H7 (cell line): ENCODE measurements at regions not wholly inside any gene's neighbourhood (a gene's known extent, or its start where the extent isn't known, plus 50 kb on each side); places are given as distances from the start of the nearest gene placed in this dataset.
"Not testable (repeated sequence)": the region's sequence is repeated elsewhere in the genome, so short reads cannot be mapped to it uniquely, and the experiment has no call there.

Experiments
- DNase-seq: peaks from one replicate; pipeline ENCODE4 v3.0.0; 2012
- H3K27me3 ChIP-seq: 2 replicates; pipeline ENCODE4 v1.6.0; 2011; ENCODE audit warnings: mild to moderate bottlenecking, low read length; ENCODE audit not compliant: control insufficient read depth, insufficient read depth
- H3K36me3 ChIP-seq: replicated peaks from 2 replicates; pipeline ENCODE4 v1.5.1; 2011; ENCODE audit warnings: low read length; ENCODE audit not compliant: control insufficient read depth, insufficient read depth
- H3K4me3 ChIP-seq: 2 replicates; pipeline ENCODE4 v1.5.1; 2011; ENCODE audit warnings: low read depth, mild to moderate bottlenecking, control low read depth, low read length, moderate library complexity; ENCODE audit not compliant: insufficient read depth

GRCh38 chr5:179449950-179450349 lies 100.4 kb upstream of the RUFY1 start:
- not testable (repeated sequence) for H3K4me3 ChIP-seq, DNase-seq, H3K27me3 ChIP-seq, H3K36me3 ChIP-seq

- H3K36me3 ChIP-seq, DNase-seq, H3K27me3 ChIP-seq, H3K4me3 ChIP-seq: not testable (repeated sequence)
These were observed 102.1 kb upstream of the RUFY1 start for GRCh38 chr5:179448282-179448681.

- not testable (repeated sequence) for H3K27me3 ChIP-seq, DNase-seq, H3K36me3 ChIP-seq, H3K4me3 ChIP-seq
These were observed 97.0 kb upstream of the ADAMTS2 start for GRCh38 chr5:179442289-179442688.

- Histone ChIP-seq H3K4me3 (no peak overlapping the region), H3K27me3 (no peaks in the 10 kb centered on the region), H3K36me3 (no peaks in the 10 kb centered on the region)
- no peak for DNase-seq
These were observed 94.1 kb upstream of the ADAMTS2 start for GRCh38 chr5:179439181-179439985.

DNA sequence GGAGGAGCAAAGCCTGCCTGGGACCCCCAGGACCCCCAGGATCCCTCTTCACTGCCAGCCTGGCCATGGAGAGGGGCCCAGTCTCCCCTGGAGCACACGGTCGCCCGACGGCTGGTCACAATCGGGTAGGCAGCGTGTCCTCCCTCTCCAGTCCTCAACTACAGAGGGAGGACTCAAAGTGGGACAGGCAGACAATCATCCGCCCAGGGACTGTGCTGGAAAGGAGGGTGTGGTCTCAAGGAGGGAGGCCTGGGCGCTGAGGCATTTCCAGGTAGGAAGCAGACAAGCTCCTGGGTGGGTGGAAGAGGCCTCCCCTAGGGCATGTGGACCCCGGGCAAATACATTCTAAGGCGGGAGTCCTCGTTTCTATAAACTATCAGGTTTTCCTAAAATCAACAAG lies 93.2 kb upstream of the ADAMTS2 start:
- Histone ChIP-seq H3K27me3 (no peaks in the 10 kb centered on the region), H3K36me3 (no peaks in the 10 kb centered on the region)
- no peak for DNase-seq

DNA sequence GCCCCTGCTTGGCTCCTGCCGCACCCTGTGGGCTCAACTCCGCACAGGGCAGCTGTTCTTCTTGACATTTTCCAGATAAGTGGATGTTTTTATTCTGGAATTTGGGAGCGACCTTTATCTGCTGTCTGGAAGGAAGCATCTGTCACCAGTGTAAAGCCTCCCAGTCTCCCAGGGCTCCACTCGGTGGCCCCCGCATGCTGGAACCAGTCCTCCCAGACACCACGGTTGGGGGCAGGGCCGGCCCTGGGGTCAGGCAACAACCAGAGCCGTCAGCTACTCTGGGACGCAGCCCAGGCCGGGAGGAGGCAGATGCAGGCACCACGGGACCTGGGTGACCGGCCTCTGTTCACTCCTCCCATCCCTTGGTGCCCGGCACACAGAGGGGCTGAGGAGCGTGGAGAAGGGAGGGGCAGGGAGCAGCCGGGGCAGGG lies 92.8 kb upstream of the ADAMTS2 start:
- DNase-seq, result peak; percentile 65

More for the DNA sequence above, 93.2 kb upstream of the ADAMTS2 start:
- no peak overlapping the region for H3K4me3 ChIP-seq

DNA sequence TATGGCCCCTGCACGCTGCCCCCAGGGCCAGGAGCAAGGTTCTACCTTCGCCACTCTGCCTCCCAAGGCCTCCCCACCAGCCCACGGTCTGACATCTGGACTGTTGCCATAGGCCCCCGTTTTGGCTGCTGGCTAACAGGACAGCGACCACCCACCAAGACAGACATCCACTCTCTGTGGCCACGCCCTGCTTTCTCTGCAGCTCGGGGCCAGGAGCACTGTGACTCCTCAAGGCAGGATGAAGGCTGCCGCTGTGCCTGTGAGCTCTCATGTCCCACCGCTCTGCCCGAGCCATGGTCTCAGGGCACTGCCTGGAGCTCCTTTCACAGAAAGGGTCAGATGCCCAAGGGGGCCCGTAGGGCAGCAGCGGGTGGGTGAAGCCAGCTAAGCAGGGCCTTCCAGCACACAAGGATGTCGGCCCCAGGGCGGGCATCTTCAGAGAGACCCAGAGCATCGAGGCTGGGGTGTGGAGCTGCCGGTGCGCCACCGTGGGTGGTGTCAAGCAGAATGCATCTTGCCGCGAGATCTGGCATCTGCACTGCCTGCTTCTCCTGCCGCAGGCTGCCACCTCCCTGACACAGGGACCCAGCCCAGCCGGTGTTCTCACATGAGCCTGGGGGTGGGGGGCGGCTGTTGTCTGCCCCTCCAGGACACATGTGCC lies 92.2 kb upstream of the ADAMTS2 start:
- peak; percentile 59 for DNase-seq
- Histone ChIP-seq H3K27me3 (no peaks in the 10 kb centered on the region), H3K4me3 (no peak overlapping the region), H3K36me3 (no peaks in the 10 kb centered on the region)

More for the DNA sequence above, 92.8 kb upstream of the ADAMTS2 start:
- H3K27me3 ChIP-seq, result no peaks in the 10 kb centered on the region
- H3K4me3 ChIP-seq, result no peak overlapping the region
- H3K36me3 ChIP-seq, result no peaks in the 10 kb centered on the region

GRCh38 chr5:179436321-179437122 lies 91.3 kb upstream of the ADAMTS2 start:
- no peak overlapping the region for H3K4me3 ChIP-seq
- no peak for DNase-seq
- no peaks in the 10 kb centered on the region for H3K27me3 ChIP-seq
- no peaks in the 10 kb centered on the region for H3K36me3 ChIP-seq

DNA sequence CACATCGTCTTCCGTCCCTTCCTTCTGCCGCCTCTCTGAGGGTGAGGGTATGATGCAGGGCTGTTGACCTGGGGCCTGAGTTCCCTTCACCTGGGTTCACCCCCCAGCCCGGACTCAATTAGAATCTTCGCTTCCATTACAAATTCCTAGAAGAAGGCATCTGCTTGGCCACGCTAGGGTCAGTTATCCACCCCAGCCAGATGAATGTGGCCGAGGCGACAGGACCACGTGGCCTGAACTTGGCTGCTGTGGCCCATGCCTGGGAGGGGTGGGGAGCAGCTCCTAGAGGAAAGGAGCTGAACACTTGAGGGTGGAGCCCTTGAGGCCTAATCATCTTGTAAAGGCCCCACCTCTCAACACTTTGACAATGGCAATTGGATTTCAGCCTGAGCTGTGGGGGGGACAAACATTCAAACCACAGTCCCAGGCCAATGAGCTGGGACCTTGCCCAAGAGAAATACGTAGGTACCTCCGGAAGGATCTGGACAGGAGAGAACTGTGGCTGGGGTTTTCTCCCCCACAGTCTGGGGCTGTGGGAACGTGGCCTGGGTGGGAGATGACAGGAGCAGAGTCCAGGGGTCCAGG lies 90.6 kb upstream of the ADAMTS2 start:
- DNase-seq, result no peak
- no peaks in the 10 kb centered on the region for H3K36me3 ChIP-seq

GRCh38 chr5:179435181-179435580 lies 89.9 kb upstream of the ADAMTS2 start:
- Histone ChIP-seq H3K27me3 (no peaks in the 10 kb centered on the region), H3K36me3 (no peaks in the 10 kb centered on the region), H3K4me3 (no peak overlapping the region)
- DNase-seq, result no peak

More for the DNA sequence above, 90.6 kb upstream of the ADAMTS2 start:
- Histone ChIP-seq H3K27me3 (no peaks in the 10 kb centered on the region), H3K4me3 (no peak overlapping the region)

- no peaks in the 10 kb centered on the region for H3K27me3 ChIP-seq
- no peaks in the 10 kb centered on the region for H3K36me3 ChIP-seq
- no peak for DNase-seq
- no peak overlapping the region for H3K4me3 ChIP-seq
These were observed 87.3 kb upstream of the ADAMTS2 start for GRCh38 chr5:179432547-179432946.

DNA sequence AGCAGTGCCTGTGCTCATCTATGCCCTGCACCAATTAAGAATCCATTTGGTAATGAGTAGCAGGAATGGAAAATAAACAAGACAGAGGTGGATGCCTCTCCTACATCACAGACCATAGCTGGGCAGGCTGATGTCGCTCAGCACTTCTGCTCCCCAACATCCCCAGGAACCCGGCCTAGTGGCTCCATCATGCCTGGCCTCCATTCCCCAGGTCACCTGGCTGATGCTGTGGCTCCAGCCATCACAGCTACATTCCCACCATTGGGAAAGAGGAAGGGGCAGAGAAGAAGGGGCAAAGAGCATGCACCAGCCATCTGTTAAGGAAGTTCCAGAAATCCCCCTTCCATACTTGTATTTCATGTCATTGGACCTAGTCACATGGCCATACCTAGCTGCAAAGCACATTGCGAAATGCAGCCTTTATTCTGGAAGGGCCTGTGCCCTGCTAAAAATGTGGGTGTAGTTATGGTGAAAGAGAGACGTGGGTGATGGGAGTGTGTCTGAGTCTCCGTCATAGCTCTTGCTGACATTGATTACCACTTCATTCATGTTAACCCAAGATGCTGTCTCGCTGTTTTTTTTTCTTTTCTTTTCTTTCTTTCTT lies 86.1 kb upstream of the ADAMTS2 start:
- DNase-seq, result no peak
- H3K4me3 ChIP-seq, result no peak overlapping the region
- H3K27me3 ChIP-seq, result no peaks in the 10 kb centered on the region; the same call in 1 of the 2 replicates
- no peaks in the 10 kb centered on the region for H3K36me3 ChIP-seq

- no peak overlapping the region for H3K4me3 ChIP-seq
- no peak for DNase-seq
These were observed 85.2 kb upstream of the ADAMTS2 start for GRCh38 chr5:179430193-179431175.

More at GRCh38 chr5:179430193-179431175, 85.2 kb upstream of the ADAMTS2 start:
- Histone ChIP-seq H3K27me3 (no peaks in the 10 kb centered on the region; the same call in 1 of the 2 replicates), H3K36me3 (no peaks in the 10 kb centered on the region)
